HFF-Myc (cell line): ENCODE measurements at regions not wholly inside any gene's neighbourhood (a gene's known extent, or its start where the extent isn't known, plus 50 kb on each side); places are given as distances from the start of the nearest gene placed in this dataset.

Experiments used
- DNase-seq: peaks from one replicate; pipeline ENCODE4 v3.0.0-alpha.2; 2011; ENCODE audit warnings: low read depth; ENCODE audit errors: extremely low read depth
- H3K4me3 ChIP-seq: replicated peaks from 2 replicates; pipeline ENCODE4 v1.5.1; 2011; ENCODE audit warnings: low read depth, mild to moderate bottlenecking, control low read depth, low read length
- TF ChIP-seq, protein P1 (sequence below): IDR thresholded peaks from 2 replicates; pipeline ENCODE4 v1.5.1; 2012; ENCODE audit warnings: mild to moderate bottlenecking, low read depth, low read length, control low read depth; ENCODE audit errors: missing control alignments

DNA sequence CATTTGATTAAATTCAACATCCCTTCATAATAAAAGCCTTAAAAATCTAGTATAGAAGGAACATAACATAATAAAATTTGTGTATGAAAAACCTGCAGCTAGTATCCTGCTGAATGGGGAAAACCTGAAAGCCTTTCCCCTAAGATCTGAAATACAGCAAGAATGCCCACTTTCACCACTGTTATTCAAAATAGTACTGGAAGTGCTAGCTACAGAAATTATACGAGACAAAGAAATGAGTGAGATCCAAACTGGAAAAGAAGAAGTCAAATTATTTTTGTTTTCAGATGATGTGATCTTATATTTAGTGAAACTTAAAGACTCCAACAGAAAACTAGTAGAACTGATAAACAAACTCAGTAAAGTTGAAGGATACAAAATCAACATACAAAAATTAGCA is 152.9 kb downstream of the RTL3 start:
- TF ChIP-seq, protein P1, sequence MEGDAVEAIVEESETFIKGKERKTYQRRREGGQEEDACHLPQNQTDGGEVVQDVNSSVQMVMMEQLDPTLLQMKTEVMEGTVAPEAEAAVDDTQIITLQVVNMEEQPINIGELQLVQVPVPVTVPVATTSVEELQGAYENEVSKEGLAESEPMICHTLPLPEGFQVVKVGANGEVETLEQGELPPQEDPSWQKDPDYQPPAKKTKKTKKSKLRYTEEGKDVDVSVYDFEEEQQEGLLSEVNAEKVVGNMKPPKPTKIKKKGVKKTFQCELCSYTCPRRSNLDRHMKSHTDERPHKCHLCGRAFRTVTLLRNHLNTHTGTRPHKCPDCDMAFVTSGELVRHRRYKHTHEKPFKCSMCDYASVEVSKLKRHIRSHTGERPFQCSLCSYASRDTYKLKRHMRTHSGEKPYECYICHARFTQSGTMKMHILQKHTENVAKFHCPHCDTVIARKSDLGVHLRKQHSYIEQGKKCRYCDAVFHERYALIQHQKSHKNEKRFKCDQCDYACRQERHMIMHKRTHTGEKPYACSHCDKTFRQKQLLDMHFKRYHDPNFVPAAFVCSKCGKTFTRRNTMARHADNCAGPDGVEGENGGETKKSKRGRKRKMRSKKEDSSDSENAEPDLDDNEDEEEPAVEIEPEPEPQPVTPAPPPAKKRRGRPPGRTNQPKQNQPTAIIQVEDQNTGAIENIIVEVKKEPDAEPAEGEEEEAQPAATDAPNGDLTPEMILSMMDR = no peak
- no peak for DNase-seq
- H3K4me3 ChIP-seq = no peak overlapping the region

DNA sequence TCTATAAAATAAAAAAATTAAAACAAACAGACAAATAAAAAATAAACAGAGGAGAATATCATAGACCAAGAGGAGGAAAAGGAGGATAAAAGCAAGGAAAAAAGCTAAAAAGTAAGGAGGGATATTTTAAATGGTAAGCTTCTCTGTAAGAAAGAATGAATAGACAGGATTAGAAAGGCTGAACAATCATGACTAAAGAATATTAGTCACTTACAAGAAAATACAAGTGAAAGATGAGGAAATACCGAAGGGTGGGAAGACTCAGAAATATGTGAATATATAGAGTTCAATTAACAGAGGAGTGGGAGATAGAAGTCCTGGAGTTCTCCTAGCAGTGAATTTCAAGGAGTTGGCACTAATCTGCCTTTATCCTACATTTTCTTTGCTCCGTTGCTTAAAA is 162.6 kb downstream of the RTL3 start:
- no peak for DNase-seq
- TF ChIP-seq, protein P1 = no peak
- H3K4me3 ChIP-seq = no peak overlapping the region

DNA sequence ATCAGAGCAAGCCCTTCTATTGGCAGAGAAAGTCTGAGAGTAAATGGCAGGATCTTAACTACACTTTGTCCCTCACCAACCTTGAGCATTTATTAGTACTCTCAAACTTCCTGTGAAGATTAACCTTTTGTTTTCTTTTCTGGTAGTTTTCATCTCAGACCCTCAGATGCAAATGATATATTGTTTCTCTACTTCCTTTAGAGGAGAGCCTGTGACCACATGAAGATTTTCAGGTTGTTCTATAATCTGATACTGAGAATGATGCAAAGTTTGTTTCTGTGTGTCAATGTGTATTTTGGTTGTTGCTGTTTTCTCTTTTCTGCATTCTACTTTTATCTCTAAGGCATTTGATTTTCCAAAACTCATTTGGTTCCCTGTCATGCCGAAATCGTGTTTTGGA is 165.8 kb upstream of the CYSLTR1 start:
- no peak overlapping the region for H3K4me3 ChIP-seq
- DNase-seq = no peak
- TF ChIP-seq, protein P1 = no peak

DNA sequence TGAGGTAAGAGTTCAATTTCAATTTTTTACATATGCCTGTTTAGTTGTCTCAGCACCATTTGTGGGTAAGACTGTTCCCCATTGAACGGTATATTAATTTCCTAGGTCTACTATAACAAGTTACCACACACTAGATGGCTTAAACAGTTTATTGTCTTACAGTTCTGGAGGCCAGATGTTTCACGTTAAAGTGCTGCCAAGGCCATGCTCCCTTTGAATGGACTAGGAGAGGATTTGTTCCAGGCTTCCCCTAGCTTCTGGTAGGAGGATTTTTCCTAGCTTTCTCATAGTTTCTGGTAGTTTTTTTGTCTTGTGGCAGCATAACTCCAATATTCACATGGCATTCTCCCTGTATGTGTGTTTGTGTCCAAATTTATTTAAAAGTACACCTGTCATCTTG is 149.3 kb upstream of the CYSLTR1 start:
- TF ChIP-seq, protein P1 = no peak
- DNase-seq = no peak

DNA sequence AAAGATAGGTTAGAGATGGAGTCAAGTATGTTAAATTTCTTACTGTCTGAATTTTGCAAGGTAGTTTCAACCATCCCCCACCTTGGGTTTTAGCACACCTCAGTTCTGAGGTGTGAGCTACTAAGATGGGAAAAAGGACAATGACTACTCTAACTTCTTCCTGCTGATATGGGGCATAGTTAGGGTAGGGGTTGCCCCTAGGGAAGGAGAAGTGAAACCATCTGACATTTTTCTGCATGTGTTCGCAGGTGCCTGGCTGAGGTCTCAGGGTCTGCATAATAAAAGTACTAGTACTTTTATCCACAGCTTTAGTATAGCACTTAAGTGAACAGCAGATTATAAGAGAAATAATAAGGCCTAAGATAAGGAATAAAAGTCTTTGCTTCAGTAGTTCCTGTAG is 129.5 kb upstream of the CYSLTR1 start:
- H3K4me3 ChIP-seq = no peak overlapping the region
- no peak for DNase-seq
- TF ChIP-seq, protein P1 = no peak

More for the DNA sequence above, 149.3 kb upstream of the CYSLTR1 start:
- no peak overlapping the region for H3K4me3 ChIP-seq

DNA sequence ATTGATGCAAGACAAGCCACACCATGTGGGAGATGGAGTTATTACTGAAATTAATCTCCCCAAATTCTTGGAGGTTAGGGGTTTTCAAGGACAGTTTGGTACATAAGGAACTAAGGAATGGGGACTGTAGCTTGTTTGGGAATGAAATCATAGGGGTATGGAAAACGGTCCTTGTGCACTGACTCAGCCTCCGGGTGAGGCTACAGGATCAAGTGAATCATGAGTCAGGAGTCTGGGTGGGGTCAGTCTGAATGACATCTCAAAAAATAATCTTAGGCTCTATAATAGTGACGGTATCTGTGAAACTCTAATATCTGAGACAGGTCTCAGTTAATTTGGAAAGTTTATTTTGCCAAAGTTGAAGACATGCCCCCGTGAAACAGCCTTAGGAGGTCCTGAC is 128.5 kb upstream of the CYSLTR1 start:
- no peak for DNase-seq
- TF ChIP-seq, protein P1 = no peak
- no peak overlapping the region for H3K4me3 ChIP-seq

DNA sequence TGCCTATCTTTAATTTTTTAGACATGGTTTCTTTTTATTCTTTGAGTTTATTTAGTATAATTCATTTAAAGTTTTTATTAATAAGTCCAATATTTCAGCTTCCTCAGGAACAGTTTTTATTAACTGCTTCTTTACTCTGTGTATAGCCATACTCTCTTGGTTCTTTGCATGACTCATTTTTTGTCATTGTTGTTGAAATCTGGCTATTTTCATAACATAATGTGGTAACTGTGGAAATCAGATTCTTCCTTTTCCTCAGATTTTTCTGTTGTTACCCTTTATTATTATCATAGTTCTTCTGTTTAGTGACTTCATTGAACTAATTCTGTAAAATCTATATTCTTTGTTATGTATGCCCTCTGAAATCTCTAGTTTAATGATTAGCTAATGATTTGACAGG is 124.9 kb upstream of the CYSLTR1 start:
- DNase-seq = no peak
- TF ChIP-seq, protein P1 = no peak
- H3K4me3 ChIP-seq = no peak overlapping the region
